BE2C (cell line): ENCODE measurements at regions not wholly inside any gene's neighbourhood (a gene's known extent, or its start where the extent isn't known, plus 50 kb on each side); places are given as distances from the start of the nearest gene placed in this dataset.

Source experiments
- DNase-seq: peaks from one replicate; pipeline ENCODE4 v3.0.0-alpha.2; 2020
- H3K27me3 ChIP-seq: fragments of 250-450 bp; sonication (Bioruptor Pico); 2 replicates; pipeline ENCODE4 v1.5.1; 2020; ENCODE audit warnings: mild to moderate bottlenecking
- H3K36me3 ChIP-seq: fragments of 250-450 bp; sonication (Bioruptor Pico); 2 replicates; pipeline ENCODE4 v1.5.1; 2020; ENCODE audit warnings: mild to moderate bottlenecking
- H3K4me1 ChIP-seq: fragments of 250-450 bp; sonication (Bioruptor Pico); 2 replicates; pipeline ENCODE4 v1.5.1; 2020
- H3K4me3 ChIP-seq: 2 replicates; pipeline ENCODE4 v1.5.1; 2011; ENCODE audit warnings: low read depth, low read length
- H3K9me3 ChIP-seq: fragments of 250-450 bp; sonication (Bioruptor Pico); 2 replicates; pipeline ENCODE4 v1.5.1; 2020
- TF ChIP-seq, protein P1 (sequence below): IDR thresholded peaks from 2 replicates; pipeline ENCODE4 v1.5.1; 2012; ENCODE audit warnings: mild to moderate bottlenecking, low read depth, low read length

DNA sequence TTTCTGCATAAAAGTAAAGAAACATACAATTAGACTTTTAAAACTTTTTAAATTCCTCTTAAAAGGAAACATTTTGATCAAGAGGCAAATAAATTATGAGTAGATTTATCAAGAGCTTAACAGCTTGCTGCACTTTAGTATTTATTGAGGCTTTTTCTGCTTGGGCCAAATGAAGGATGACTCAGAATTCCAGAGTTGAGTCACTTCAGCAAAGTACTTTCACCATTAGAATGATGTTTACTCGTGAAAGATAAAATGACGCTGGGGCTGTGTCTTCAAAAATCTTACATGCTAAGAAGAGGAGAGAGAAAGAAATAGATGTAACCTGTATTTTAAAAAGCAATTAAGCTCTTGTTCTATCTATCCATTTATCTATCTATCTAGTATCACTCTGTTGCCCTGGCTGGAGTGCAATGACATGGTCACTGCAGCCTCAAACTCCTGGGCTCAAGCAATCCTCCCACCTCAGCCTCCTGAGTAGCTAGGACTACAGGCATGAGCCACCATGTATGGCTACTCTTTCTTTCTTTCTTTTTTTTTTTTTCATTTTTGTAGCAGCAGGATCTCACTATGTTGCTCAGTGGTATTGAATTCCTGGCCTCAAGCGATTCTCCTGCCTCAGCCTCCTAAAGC lies 75.3 kb upstream of the RIOK3 start:
- Histone ChIP-seq H3K27me3 (no peaks in the 10 kb centered on the region), H3K9me3 (no peaks in the 10 kb centered on the region), H3K4me3 (no peak overlapping the region), H3K36me3 (no peaks in the 10 kb centered on the region), H3K4me1 (no peaks in the 10 kb centered on the region)
- TF ChIP-seq, protein P1, sequence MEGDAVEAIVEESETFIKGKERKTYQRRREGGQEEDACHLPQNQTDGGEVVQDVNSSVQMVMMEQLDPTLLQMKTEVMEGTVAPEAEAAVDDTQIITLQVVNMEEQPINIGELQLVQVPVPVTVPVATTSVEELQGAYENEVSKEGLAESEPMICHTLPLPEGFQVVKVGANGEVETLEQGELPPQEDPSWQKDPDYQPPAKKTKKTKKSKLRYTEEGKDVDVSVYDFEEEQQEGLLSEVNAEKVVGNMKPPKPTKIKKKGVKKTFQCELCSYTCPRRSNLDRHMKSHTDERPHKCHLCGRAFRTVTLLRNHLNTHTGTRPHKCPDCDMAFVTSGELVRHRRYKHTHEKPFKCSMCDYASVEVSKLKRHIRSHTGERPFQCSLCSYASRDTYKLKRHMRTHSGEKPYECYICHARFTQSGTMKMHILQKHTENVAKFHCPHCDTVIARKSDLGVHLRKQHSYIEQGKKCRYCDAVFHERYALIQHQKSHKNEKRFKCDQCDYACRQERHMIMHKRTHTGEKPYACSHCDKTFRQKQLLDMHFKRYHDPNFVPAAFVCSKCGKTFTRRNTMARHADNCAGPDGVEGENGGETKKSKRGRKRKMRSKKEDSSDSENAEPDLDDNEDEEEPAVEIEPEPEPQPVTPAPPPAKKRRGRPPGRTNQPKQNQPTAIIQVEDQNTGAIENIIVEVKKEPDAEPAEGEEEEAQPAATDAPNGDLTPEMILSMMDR = no peak
- DNase-seq = no peak

DNA sequence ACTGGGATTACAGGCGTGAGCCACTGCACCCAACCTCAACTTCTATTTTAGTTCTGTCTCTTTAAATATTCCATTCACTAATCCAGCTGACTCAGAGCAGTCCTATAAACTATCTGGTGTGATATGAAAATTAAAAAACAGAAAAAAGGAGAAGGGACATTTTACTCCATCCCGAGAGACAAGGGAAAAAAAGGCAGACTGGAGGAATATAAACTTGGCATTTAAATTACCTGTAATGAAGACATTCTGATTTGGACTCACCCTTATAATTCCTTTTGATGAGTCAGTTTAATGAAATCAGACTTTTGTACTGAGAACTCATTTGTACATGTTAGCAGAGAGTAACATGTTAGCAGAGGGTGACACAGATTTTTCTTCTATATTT lies 74.8 kb upstream of the RIOK3 start:
- Histone ChIP-seq H3K27me3 (no peaks in the 10 kb centered on the region), H3K9me3 (no peaks in the 10 kb centered on the region), H3K4me3 (no peak overlapping the region), H3K36me3 (no peaks in the 10 kb centered on the region), H3K4me1 (no peaks in the 10 kb centered on the region)
- no peak for DNase-seq
- TF ChIP-seq, protein P1 = no peak

DNA sequence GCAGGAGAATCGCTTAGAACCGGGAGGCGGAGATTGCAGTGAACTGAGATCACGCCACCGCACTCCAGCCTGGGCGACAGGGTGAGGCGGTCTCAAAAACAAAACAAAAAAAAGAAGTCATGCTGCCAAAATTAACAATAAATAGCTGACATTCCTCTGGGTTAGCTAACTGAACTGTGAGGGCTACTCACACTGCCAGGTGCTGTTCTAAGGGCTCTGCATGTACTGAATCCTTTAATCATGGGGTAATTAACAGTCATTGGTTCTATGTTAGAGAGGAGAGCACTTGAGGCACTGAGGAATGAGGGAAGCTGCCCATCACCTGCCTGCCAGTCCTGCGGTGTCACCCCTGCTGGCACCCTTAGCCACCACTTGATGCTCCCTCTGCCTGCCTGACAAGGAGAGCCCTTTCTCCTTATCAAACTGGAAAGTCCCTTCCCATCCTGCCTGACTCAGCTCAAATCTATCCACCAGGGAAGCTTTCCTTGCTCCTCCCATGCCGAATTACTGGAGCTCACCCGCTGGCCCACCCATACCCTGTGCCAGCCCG lies 73.0 kb upstream of the RIOK3 start:
- Histone ChIP-seq H3K9me3 (no peaks in the 10 kb centered on the region), H3K4me1 (no peaks in the 10 kb centered on the region), H3K36me3 (no peaks in the 10 kb centered on the region), H3K27me3 (no peaks in the 10 kb centered on the region), H3K4me3 (no peak overlapping the region)
- no peak for DNase-seq
- TF ChIP-seq, protein P1 = no peak

DNA sequence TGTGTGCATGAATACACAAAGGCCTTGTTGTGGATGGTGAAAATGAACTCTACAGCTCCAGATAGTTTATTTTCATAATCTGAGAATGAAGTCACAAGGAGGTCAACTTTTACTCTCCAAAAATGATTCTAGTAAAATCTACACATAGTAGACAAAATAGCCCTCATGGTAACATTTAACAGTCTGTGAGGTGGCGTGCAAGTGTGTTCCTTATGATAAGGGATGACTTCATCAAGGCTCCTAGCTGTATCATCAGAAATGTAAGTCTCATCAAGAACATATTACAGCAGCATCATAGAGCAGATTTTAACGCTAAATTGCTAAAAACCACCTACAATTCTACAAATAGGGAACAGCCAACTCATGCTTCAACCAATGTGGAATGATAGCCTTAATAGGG lies 72.3 kb upstream of the RIOK3 start:
- Histone ChIP-seq H3K4me3 (no peak overlapping the region), H3K4me1 (no peaks in the 10 kb centered on the region), H3K9me3 (no peaks in the 10 kb centered on the region), H3K27me3 (no peaks in the 10 kb centered on the region), H3K36me3 (no peaks in the 10 kb centered on the region)
- TF ChIP-seq, protein P1 = no peak
- DNase-seq = no peak

DNA sequence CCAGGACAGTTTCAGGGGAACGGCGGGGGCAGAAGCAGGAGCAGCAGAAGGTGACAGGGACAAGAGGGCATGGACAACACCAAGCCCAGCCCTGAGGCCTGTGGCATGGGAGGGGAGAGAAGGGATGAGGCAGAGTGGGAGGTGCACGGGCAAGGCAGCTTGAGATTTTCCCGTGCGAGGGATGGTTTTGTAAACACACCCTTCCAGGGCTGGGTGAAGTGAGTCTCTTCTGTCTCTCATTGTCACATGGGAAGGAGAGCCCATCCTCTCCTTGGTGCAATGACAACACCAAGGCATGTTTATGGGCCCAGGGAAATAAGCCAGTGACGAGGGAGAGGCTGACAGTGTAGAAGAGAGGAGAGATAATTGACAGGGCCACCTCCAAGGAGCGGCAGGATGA lies 69.6 kb upstream of the RIOK3 start:
- Histone ChIP-seq H3K4me1 (no peaks in the 10 kb centered on the region), H3K4me3 (no peak overlapping the region), H3K27me3 (no peaks in the 10 kb centered on the region), H3K36me3 (no peaks in the 10 kb centered on the region), H3K9me3 (no peaks in the 10 kb centered on the region)
- no peak for DNase-seq
- TF ChIP-seq, protein P1 = no peak
